ENCODE measurements at regions not wholly inside any gene's neighbourhood (a gene's known extent, or its start where the extent isn't known, plus 50 kb on each side); places are given as distances from the start of the nearest gene placed in this dataset.

GRCh38 chr6:130676077-130676772, 151.0 kb upstream of the SMLR1 start:
- peaks cover 15% of the 10 kb centered on the region for H3K4me1 ChIP-seq (replicated peaks)
- no peaks in the 10 kb centered on the region for H3K27me3 ChIP-seq (replicated peaks)
- no peak overlapping the region for H3K27ac ChIP-seq
- no peaks in the 10 kb centered on the region for H3K9me3 ChIP-seq (replicated peaks)
- no peaks in the 10 kb centered on the region for H3K36me3 ChIP-seq
- H3K4me3 ChIP-seq = no peak overlapping the region
- DNase-seq (ENCODE audit: low read depth in 1 of 2, low spot score in 2 of 2) = no peak

DNA sequence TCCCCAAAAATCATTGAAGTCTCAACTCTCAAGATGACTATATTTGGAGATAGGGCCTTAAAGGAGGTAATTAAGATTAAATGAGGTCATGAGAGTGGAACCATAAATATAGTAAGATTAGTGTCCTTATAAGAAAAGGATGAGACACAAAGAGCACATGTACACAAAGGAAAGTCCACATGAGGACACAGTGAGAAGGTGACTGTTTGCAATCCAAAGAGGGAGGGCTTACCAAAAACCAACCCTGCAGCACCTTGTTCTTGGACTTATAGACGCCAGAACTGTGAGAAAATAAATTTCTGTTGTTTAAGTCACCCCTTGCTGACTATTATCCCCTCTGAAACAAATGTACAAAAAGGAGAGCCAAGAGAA, 150.4 kb upstream of the SMLR1 start:
- H3K4me1 ChIP-seq (replicated peaks) = peaks cover 15% of the 10 kb centered on the region
- no peak overlapping the region for H3K27ac ChIP-seq
- H3K36me3 ChIP-seq = no peaks in the 10 kb centered on the region
- DNase-seq (ENCODE audit: low read depth in 1 of 2, low spot score in 2 of 2) = no peak
- no peaks in the 10 kb centered on the region for H3K27me3 ChIP-seq (replicated peaks)
- no peaks in the 10 kb centered on the region for H3K9me3 ChIP-seq (replicated peaks)
- no peak overlapping the region for H3K4me3 ChIP-seq

- H3K4me1 ChIP-seq (replicated peaks) = peaks cover 15% of the 10 kb centered on the region
- no peak for DNase-seq (ENCODE audit: low read depth in 1 of 2, low spot score in 2 of 2)
- H3K27ac ChIP-seq = no peak overlapping the region
- H3K4me3 ChIP-seq = no peak overlapping the region
- H3K36me3 ChIP-seq = no peaks in the 10 kb centered on the region
- no peaks in the 10 kb centered on the region for H3K9me3 ChIP-seq (replicated peaks)
- no peaks in the 10 kb centered on the region for H3K27me3 ChIP-seq (replicated peaks)
Measured at GRCh38 chr6:130677312-130677711, 149.9 kb upstream of the SMLR1 start.

GRCh38 chr6:130677766-130678165, 149.4 kb upstream of the SMLR1 start:
- Histone ChIP-seq H3K9me3 (replicated peaks) (no peaks in the 10 kb centered on the region), H3K27me3 (replicated peaks) (no peaks in the 10 kb centered on the region), H3K4me3 (no peak overlapping the region), H3K4me1 (replicated peaks) (peaks cover 15% of the 10 kb centered on the region), H3K36me3 (no peaks in the 10 kb centered on the region), H3K27ac (no peak overlapping the region)
- no peak for DNase-seq (ENCODE audit: low read depth in 1 of 2, low spot score in 2 of 2)

- H3K36me3 ChIP-seq = no peaks in the 10 kb centered on the region
- H3K27ac ChIP-seq = no peak overlapping the region
- peaks cover 15% of the 10 kb centered on the region for H3K4me1 ChIP-seq (replicated peaks)
- H3K27me3 ChIP-seq (replicated peaks) = no peaks in the 10 kb centered on the region
- no peak for DNase-seq (ENCODE audit: low read depth in 1 of 2, low spot score in 2 of 2)
- no peaks in the 10 kb centered on the region for H3K9me3 ChIP-seq (replicated peaks)
- H3K4me3 ChIP-seq = no peak overlapping the region
Measured at GRCh38 chr6:130679684-130680083, 147.5 kb upstream of the SMLR1 start.

DNA sequence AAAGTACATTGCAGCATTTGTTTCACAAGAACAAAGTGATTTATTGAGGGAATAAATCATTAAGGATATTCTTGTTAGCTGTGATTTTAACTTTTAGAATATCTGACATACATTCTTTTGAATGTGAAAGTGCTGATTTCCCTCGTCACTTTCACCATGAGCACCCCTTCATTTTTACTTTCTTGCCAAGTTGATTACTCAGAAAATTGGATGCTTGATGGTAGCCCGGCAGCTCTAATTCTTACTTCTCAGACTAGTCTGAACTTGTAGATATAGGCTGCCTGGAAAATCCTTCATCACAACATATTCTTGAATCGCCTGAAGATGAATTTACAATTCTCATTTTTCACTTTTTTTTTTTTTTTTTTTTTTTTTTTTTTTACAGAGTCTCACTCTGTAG, 147.1 kb upstream of the SMLR1 start:
- H3K4me1 ChIP-seq (replicated peaks) = peaks cover 13% of the 10 kb centered on the region
- H3K36me3 ChIP-seq = no peaks in the 10 kb centered on the region
- no peak for DNase-seq (ENCODE audit: low read depth in 1 of 2, low spot score in 2 of 2)
- no peak overlapping the region for H3K27ac ChIP-seq
- H3K27me3 ChIP-seq (replicated peaks) = no peaks in the 10 kb centered on the region
- no peaks in the 10 kb centered on the region for H3K9me3 ChIP-seq (replicated peaks)
- H3K4me3 ChIP-seq = no peak overlapping the region

- H3K4me3 ChIP-seq = no peak overlapping the region
- DNase-seq (ENCODE audit: low read depth in 1 of 2, low spot score in 2 of 2) = peak in 1 of 2 experiments; percentile 23
- no peaks in the 10 kb centered on the region for H3K27me3 ChIP-seq (replicated peaks)
- H3K4me1 ChIP-seq (replicated peaks) = peaks cover 11% of the 10 kb centered on the region
- H3K9me3 ChIP-seq (replicated peaks) = no peaks in the 10 kb centered on the region
- H3K36me3 ChIP-seq = no peaks in the 10 kb centered on the region
- peak overlapping the region; percentile 17; the same call in 1 of the 2 replicates for H3K27ac ChIP-seq
Measured at GRCh38 chr6:130681028-130681427, 146.2 kb upstream of the SMLR1 start.

GRCh38 chr6:130682066-130682465, 145.1 kb upstream of the SMLR1 start:
- Histone ChIP-seq H3K27me3 (replicated peaks) (no peaks in the 10 kb centered on the region), H3K4me1 (replicated peaks) (peaks cover 5% of the 10 kb centered on the region), H3K27ac (no peak overlapping the region), H3K36me3 (no peaks in the 10 kb centered on the region), H3K9me3 (replicated peaks) (no peaks in the 10 kb centered on the region), H3K4me3 (no peak overlapping the region)
- no peak for DNase-seq (ENCODE audit: low read depth in 1 of 2, low spot score in 2 of 2)

- H3K4me3 ChIP-seq = no peak overlapping the region
- H3K36me3 ChIP-seq = no peaks in the 10 kb centered on the region
- peaks cover 5% of the 10 kb centered on the region for H3K4me1 ChIP-seq (replicated peaks)
- DNase-seq (ENCODE audit: low read depth in 1 of 2, low spot score in 2 of 2) = no peak
- H3K27me3 ChIP-seq (replicated peaks) = no peaks in the 10 kb centered on the region
- H3K9me3 ChIP-seq (replicated peaks) = no peaks in the 10 kb centered on the region
- no peak overlapping the region for H3K27ac ChIP-seq
Measured at GRCh38 chr6:130683761-130684517, 143.3 kb upstream of the SMLR1 start.

DNA sequence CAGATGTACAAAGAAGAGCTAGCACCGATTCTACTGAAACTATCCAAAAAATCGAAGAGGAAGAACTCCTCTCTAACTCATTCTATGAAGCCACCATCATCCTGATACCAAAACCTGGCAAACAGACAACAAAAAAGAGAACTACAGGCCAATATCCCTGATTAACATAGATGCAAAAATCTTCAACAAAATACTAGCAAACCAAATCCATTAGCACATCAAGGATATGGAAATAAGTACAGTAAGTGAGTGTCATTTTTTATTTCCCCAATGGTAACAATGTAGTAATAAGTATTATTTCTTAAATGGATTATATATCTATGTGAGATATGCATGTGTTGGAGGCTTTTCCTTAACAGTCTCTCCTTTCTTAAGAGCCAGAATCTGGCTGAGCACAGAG, 134.5 kb upstream of the SMLR1 start:
- no peak for DNase-seq (ENCODE audit: low read depth in 1 of 2, low spot score in 2 of 2)
- H3K4me3 ChIP-seq = no peak overlapping the region
- no peaks in the 10 kb centered on the region for H3K36me3 ChIP-seq
- no peaks in the 10 kb centered on the region for H3K9me3 ChIP-seq (replicated peaks)
- peaks cover 5% of the 10 kb centered on the region; the same call in 1 of the 2 replicates for H3K4me1 ChIP-seq (replicated peaks)
- no peaks in the 10 kb centered on the region for H3K27me3 ChIP-seq (replicated peaks)
- no peak overlapping the region for H3K27ac ChIP-seq

- H3K4me1 ChIP-seq (replicated peaks) = peaks cover 5% of the 10 kb centered on the region; the same call in 1 of the 2 replicates
- no peak overlapping the region for H3K4me3 ChIP-seq
- no peak overlapping the region for H3K27ac ChIP-seq
- no peaks in the 10 kb centered on the region for H3K9me3 ChIP-seq (replicated peaks)
- H3K36me3 ChIP-seq = no peaks in the 10 kb centered on the region
- H3K27me3 ChIP-seq (replicated peaks) = no peaks in the 10 kb centered on the region; the same call in 1 of the 2 replicates
- DNase-seq (ENCODE audit: low read depth in 1 of 2, low spot score in 2 of 2) = no peak
Measured at GRCh38 chr6:130693944-130694343, 133.3 kb upstream of the SMLR1 start.

DNA sequence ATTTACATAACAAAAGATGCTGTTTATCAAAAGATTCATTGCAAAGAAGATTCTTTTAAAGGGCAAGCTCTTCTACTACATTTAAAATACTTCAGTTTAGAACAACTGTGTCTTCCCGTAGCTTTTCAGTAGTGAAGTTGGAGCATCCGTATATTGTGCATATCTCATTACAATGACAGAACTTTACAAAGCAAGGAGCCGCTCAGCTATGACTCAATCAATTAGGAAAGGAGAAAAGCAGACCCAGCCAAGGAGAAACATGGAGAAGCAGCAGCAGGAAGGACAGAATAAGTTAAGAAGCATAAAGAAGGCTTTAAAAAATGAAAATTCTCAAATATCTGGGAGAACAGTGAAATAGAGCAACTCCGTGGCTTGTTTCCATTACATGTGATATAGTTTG, 132.6 kb upstream of the SMLR1 start:
- Histone ChIP-seq H3K4me3 (no peak overlapping the region), H3K4me1 (replicated peaks) (peaks cover 5% of the 10 kb centered on the region; the same call in 1 of the 2 replicates), H3K27ac (no peak overlapping the region), H3K9me3 (replicated peaks) (no peaks in the 10 kb centered on the region), H3K36me3 (no peaks in the 10 kb centered on the region), H3K27me3 (replicated peaks) (no peaks in the 10 kb centered on the region; the same call in 1 of the 2 replicates)
- no peak for DNase-seq (ENCODE audit: low read depth in 1 of 2, low spot score in 2 of 2)

DNA sequence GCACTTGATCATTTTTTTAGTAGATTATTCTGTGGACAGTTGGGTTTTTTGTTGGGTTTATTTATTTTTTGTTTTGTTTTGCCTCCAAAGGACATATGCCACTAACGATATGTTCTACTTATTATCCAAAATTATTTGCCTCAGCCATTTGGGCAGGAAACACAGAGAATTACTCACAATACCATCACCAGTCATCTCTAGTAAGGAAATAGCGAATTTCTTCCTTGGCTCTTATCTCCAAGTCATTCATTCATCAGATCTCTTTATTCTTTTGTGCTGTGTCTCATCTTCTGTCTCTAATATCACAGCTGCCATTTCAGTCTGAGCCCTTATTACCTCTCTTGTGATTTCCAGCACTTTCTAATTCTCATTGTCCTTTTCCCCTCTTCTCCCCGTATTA, 130.4 kb upstream of the SMLR1 start:
- no peaks in the 10 kb centered on the region for H3K9me3 ChIP-seq (replicated peaks)
- no peak overlapping the region for H3K4me3 ChIP-seq
- H3K27me3 ChIP-seq (replicated peaks) = no peaks in the 10 kb centered on the region; the same call in 1 of the 2 replicates
- H3K36me3 ChIP-seq = no peaks in the 10 kb centered on the region
- H3K27ac ChIP-seq = no peak overlapping the region
- DNase-seq (ENCODE audit: low read depth in 1 of 2, low spot score in 2 of 2) = no peak
- H3K4me1 ChIP-seq (replicated peaks) = peaks cover 5% of the 10 kb centered on the region; the same call in 1 of the 2 replicates

- H3K27me3 ChIP-seq (replicated peaks) = no peaks in the 10 kb centered on the region; the same call in 1 of the 2 replicates
- no peaks in the 10 kb centered on the region for H3K9me3 ChIP-seq (replicated peaks)
- no peak overlapping the region for H3K4me3 ChIP-seq
- no peak for DNase-seq (ENCODE audit: low read depth in 1 of 2, low spot score in 2 of 2)
- H3K27ac ChIP-seq = no peak overlapping the region
- no peaks in the 10 kb centered on the region for H3K36me3 ChIP-seq
- H3K4me1 ChIP-seq (replicated peaks) = peaks cover 5% of the 10 kb centered on the region; the same call in 1 of the 2 replicates
Measured at GRCh38 chr6:130697271-130697994, 129.8 kb upstream of the SMLR1 start.
